Stimulated activated CD4-positive, alpha-beta T cell treated with anti-CD3 and anti-CD28 coated beads, Interleukin-15, amount 100 ng/mL, for 48 hours (primary cell): ENCODE measurements at regions not wholly inside any gene's neighbourhood (a gene's known extent, or its start where the extent isn't known, plus 50 kb on each side); places are given as distances from the start of the nearest gene placed in this dataset.

Experiments used
- DNase-seq, 2 donors: peaks; one replicate each; pipeline ENCODE4 v3.0.0-alpha.2; 2020; ENCODE audit warnings: low read depth in 2 of 2

DNA sequence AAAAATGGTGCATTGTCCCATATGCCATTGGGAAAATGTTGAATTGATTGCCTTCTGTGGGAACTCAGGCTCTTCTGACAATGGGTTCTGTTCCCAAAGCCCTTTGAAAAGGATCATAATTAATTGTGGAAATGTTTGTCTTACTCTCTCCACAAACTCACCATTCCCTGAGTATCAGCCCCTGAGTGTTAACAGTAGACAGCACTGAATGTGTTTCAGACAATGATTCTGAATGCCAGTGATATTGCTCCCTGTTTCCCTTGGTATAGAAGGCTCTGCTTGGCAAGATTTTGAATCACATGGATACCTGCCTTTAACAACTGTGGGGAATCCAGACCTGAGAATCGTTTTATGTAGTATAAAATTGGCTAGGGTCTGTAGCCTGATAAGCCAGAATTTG, 1096.8 kb downstream of the ADGRL2 start:
- DNase-seq: no peak

GRCh38 chr1:82896036-82896435, 1095.3 kb downstream of the ADGRL2 start:
- no peak for DNase-seq

DNA sequence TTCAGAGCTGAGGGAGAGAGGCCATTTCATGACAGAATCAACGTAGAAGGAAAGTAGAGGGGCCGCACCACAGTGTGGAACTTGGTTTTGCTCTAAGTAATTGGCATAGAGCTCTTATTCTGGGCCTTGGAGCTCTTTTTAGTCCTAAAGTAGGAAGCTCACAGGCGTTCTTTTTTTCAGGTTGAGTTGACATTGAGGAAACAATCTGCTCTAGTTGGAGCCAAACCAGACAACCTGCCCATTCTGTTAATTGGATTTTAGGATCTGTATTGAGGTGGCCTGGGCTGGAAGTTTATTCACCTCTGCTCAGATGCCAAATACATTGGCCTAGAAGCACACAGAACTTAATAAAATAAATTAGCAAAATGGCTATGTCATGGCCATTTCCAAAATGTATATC, 1093.9 kb downstream of the ADGRL2 start:
- no peak for DNase-seq

GRCh38 chr1:82893712-82894470, 1093.2 kb downstream of the ADGRL2 start:
- no peak for DNase-seq

DNA sequence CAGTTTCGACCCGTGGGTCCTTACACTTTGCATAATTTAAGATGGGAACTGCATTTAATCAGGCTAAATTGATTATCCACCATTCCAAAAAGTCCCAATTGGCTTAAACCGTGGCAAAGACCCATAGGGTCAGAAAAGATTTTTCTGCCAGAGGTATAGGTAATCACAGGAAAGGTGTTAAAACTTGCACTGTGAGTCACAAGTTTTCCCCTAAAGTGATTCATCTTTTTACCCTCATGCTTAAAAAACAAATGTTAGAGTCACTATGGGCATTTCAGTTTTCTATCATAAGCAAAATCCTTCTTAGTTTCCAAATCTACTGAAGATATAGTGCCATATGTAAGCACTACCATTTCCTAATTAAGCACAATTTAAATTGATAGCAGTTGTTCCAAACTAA, 1079.8 kb downstream of the ADGRL2 start:
- DNase-seq: no peak

DNA sequence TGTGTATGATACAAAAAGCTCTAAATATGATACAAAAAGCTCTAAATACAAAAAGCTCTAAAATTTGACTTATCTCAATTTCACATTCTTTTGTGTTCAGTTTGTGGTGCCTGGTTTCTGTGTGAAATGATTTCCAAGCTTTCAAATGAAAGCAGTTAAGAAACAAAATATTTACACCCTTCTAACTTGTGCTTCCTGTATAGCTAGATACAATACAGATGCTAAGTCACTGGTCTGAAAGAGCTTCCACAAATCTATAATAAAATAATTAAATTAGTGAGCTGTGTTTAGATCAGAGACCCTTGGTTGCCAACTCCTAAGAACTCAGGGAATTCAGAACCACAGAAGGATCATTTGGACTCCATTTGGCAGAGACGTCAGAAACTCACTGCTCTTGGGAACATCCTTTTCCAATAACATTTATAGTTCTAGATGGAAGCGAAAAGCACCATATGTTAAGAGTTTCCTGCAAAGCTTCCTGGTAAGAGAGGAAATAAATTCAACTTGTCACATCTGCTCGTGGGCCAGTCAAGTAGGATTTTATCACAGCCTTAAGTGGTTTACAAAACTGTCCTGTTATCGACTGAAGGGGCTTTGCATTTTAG, 1079.1 kb downstream of the ADGRL2 start:
- no peak for DNase-seq

DNA sequence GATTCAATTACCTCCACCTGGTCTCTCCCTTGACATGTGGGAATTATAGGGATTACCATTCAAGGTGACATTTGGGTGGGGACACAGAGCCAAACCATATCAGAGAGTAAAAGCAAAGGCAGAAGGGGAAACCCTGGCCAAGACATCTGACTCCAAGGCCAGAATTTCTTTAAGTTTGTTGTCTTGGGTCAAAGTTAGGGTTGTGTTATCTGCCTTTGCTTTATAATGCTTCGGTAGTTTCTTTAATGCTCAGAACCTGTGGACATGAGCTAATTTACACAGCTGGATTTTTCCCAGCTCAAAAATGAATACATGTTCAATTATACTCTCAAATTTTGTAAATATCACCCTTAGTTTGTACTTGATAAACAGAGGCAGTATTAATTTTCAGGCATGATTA, 1074.4 kb downstream of the ADGRL2 start:
- DNase-seq: no peak

DNA sequence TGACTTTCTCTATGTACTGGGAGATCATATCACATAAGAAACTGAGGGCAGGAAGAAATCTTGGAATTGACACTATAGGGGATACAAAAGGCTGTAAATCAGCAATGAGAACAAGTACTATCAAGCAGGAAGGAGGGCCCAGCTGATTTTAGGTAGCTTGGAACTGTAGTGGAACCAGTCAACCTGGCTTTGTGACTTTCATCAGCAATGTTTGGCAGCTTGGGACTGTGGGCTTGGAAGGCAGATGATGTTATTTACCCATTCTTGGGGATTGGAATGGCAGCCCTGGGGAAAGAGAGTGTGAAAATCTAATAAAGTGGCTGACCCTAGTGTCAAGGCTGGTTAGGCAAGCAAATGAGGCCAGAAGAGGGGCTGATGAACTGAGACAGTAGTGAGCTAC, 1073.3 kb downstream of the ADGRL2 start:
- no peak for DNase-seq

DNA sequence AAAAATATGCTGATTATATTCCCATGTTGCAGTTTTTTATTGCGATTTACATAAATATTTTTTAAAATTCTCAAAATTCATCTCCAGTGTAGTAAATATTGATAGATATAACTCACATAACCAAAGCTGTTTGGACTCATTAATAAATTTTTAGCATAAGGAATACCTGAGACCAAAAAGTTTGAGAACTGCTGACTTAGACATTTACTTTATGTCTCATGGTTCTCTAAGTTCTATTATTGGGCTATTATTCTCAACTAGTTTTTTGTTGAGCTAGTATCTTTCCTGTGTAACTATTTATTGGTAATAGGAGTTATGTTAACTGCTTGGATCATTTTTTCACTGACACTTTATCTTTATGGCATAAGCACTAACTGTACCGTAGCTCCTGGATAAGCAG, 1069.6 kb downstream of the ADGRL2 start:
- DNase-seq: no peak

DNA sequence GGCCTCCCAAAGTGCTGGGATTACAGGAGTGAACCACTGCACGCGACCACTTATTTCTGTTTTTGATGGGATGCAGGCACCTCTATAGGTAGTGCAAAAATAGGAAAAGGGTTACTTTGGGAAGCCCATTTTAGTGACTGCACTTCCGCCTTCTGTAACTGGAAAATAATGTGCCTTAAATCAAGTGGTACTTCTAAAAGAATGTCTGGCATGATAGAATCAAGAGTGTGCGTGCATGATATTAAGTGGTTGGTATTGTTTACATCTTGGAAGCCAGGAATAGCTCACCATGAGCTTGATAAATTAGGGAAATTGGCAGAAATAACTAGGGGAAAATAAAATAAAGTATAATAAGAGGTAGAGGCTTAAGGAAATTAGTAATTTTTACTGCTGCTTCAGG, 1067.0 kb downstream of the ADGRL2 start:
- DNase-seq: no peak

- no peak for DNase-seq
Measured at GRCh38 chr1:82861749-82862148, 1061.0 kb downstream of the ADGRL2 start.

DNA sequence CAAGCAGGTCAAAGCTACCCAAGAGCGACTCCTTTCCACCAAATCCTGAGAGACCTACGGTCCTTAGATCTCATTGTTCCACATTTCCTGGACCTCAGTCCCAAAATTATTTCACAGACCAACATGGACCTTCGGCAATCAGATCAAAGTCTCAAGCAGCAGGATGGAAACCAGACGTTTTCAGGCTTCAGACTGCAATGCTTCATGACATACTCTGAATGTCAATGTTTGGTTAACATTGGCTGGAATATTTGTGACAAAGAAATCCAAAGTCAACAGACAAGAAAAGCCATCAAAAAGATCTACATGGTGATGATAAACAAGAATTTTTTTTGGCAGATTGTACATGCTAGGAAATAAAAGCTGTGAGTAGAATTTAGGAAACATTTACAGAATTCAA, 1057.3 kb downstream of the ADGRL2 start:
- DNase-seq: no peak

GRCh38 chr1:82849460-82849859, 1048.7 kb downstream of the ADGRL2 start:
- DNase-seq: no peak

DNA sequence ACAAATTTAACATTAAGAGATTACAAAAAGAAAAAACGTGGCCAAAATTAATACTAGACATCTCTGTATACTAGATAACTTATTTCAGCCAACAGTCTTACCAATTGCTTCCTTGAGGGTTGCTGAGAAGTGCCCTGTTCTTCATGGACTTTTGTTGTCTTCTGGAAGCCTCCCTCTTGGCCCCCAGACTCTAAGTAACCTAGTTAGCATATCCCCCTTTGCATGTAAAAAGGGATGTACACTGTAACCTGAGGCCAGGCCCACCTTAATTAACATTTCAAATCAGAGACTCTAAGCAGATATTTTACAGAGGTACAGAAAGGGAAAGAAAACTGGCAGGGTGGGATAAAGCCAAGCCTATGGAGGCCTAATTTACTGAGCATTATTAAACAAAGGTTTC, 1047.3 kb downstream of the ADGRL2 start:
- DNase-seq: no peak

GRCh38 chr1:82845866-82846265, 1045.1 kb downstream of the ADGRL2 start:
- no peak for DNase-seq

GRCh38 chr1:82844911-82845827, 1044.4 kb downstream of the ADGRL2 start:
- DNase-seq: no peak

- no peak for DNase-seq
Measured at GRCh38 chr1:82844447-82844846, 1043.7 kb downstream of the ADGRL2 start.

GRCh38 chr1:82843876-82844275, 1043.1 kb downstream of the ADGRL2 start:
- no peak for DNase-seq

GRCh38 chr1:82840192-82840591, 1039.5 kb downstream of the ADGRL2 start:
- no peak for DNase-seq

- DNase-seq: no peak
Measured at GRCh38 chr1:82837766-82838465, 1037.2 kb downstream of the ADGRL2 start.

- DNase-seq: no peak
Measured at GRCh38 chr1:82836973-82837680, 1036.4 kb downstream of the ADGRL2 start.
